Neural cell (in vitro differentiated cells): ENCODE measurements at regions not wholly inside any gene's neighbourhood (a gene's known extent, or its start where the extent isn't known, plus 50 kb on each side); places are given as distances from the start of the nearest gene placed in this dataset.

Source experiments
- H2AFZ ChIP-seq: fragments of 200-600, 300-800 bp; sonication (generic), shearing (Covaris generic); 2 replicates; pipeline ENCODE4 v1.6.0; 2014; ENCODE audit warnings: low read depth, mild to moderate bottlenecking, antibody characterized with exemption, low read length, moderate library complexity
- H3F3A ChIP-seq: fragments of 200-600 bp; shearing (Covaris generic); 2 replicates; pipeline ENCODE4 v1.6.1; 2016; ENCODE audit warnings: mild to moderate bottlenecking, moderate library complexity, mixed read lengths, antibody characterized with exemption, low read length; ENCODE audit not compliant: insufficient read depth, poor library complexity, severe bottlenecking
- H3K27ac ChIP-seq: fragments of 200-600, 300-800 bp; sonication (generic), shearing (Covaris generic); 2 replicates; pipeline ENCODE4 v1.5.1; 2014; ENCODE audit warnings: mild to moderate bottlenecking, low read length, moderate library complexity
- H3K27me3 ChIP-seq: fragments of 300-800, 200-600 bp; sonication (generic), shearing (Covaris generic); 2 replicates; pipeline ENCODE4 v1.6.0; 2014; ENCODE audit warnings: mild to moderate bottlenecking, low read depth, low read length, moderate library complexity; ENCODE audit not compliant: insufficient read depth
- H3K36me3 ChIP-seq: fragments of 300-800, 200-600 bp; sonication (generic), shearing (Covaris generic); 2 replicates; pipeline ENCODE4 v1.5.1; 2014; ENCODE audit warnings: mild to moderate bottlenecking, antibody characterized with exemption, low read length, moderate library complexity; ENCODE audit not compliant: insufficient read depth
- H3K4me2 ChIP-seq: fragments of 300-800, 200-600 bp; sonication (generic), shearing (Covaris generic); 2 replicates; pipeline ENCODE4 v1.6.0; 2014; ENCODE audit warnings: mild to moderate bottlenecking, low read length
- H3K4me3 ChIP-seq: fragments of 300-800, 200-600 bp; sonication (generic), shearing (Covaris generic); 2 replicates; pipeline ENCODE4 v1.5.1; 2014; ENCODE audit warnings: mild to moderate bottlenecking, low read length, moderate library complexity
- H3K79me2 ChIP-seq: fragments of 200-600 bp; shearing (Covaris generic); replicated peaks from 2 replicates; pipeline ENCODE4 v1.6.0; 2014; ENCODE audit warnings: mild to moderate bottlenecking, low read length, moderate library complexity; ENCODE audit not compliant: insufficient read depth
- H3K9ac ChIP-seq: fragments of 300-800, 200-600 bp; sonication (generic), shearing (Covaris generic); 2 replicates; pipeline ENCODE4 v1.6.1; 2016; ENCODE audit warnings: mild to moderate bottlenecking, low read length, mixed read lengths
- H3K9me2 ChIP-seq: fragments of 200-600 bp; shearing (Covaris generic); 2 replicates; pipeline ENCODE4 v1.6.1; 2016; ENCODE audit warnings: mild to moderate bottlenecking, low read length, mixed read lengths; ENCODE audit not compliant: insufficient read depth
- H3K9me3 ChIP-seq: fragments of 200-600, 300-800 bp; sonication (generic), shearing (Covaris generic); 2 replicates; pipeline ENCODE4 v1.6.1; 2016; ENCODE audit warnings: mild to moderate bottlenecking, mixed run types, low read length, moderate library complexity, mixed read lengths
- H4K20me1 ChIP-seq: fragments of 200-600 bp; shearing (Covaris generic); 2 replicates; pipeline ENCODE4 v1.6.1; 2016; ENCODE audit warnings: mild to moderate bottlenecking, mixed run types; ENCODE audit not compliant: insufficient read depth
- EP300 ChIP-seq: fragments of 450-650 bp; conservative IDR thresholded peaks from 2 replicates; pipeline ENCODE4 v1.6.1; 2014; ENCODE audit warnings: antibody characterized with exemption, mild to moderate bottlenecking, moderate library complexity; ENCODE audit not compliant: poor library complexity, severe bottlenecking
- EZH2 ChIP-seq: fragments of 200-600, 300-800 bp; shearing (Covaris generic), sonication (generic); IDR thresholded peaks from 2 replicates; pipeline ENCODE4 v1.6.1; 2014; ENCODE audit warnings: antibody characterized with exemption, low read length, borderline replicate concordance, mild to moderate bottlenecking; ENCODE audit not compliant: insufficient read depth, poor library complexity, severe bottlenecking
- MXI1 ChIP-seq: fragments of 450-650 bp; conservative IDR thresholded peaks from 2 replicates; pipeline ENCODE4 v1.6.1; 2014; ENCODE audit warnings: antibody characterized with exemption, mild to moderate bottlenecking; ENCODE audit not compliant: poor library complexity, severe bottlenecking
- POLR2AphosphoS5 ChIP-seq: IDR thresholded peaks from 2 replicates; pipeline ENCODE4 v1.6.1; 2012
- RAD21 ChIP-seq: fragments of 450-650 bp; conservative IDR thresholded peaks from 2 replicates; pipeline ENCODE4 v1.6.1; 2014; ENCODE audit warnings: antibody characterized with exemption, mild to moderate bottlenecking, moderate library complexity
- SMC3 ChIP-seq: fragments of 450-650 bp; conservative IDR thresholded peaks from 2 replicates; pipeline ENCODE4 v1.6.1; 2014; ENCODE audit warnings: antibody characterized with exemption, mild to moderate bottlenecking, moderate library complexity; ENCODE audit not compliant: poor library complexity
- TAF1 ChIP-seq: IDR thresholded peaks from 2 replicates; pipeline ENCODE4 v1.6.1; 2012; ENCODE audit warnings: low read depth
- TF ChIP-seq, protein P1 (sequence below): fragments of 450-650 bp; IDR thresholded peaks from 2 replicates; pipeline ENCODE4 v1.5.1; 2014; ENCODE audit warnings: antibody characterized with exemption, mild to moderate bottlenecking, moderate library complexity; ENCODE audit not compliant: poor library complexity, severe bottlenecking
- TF ChIP-seq, protein P2 (sequence below): IDR thresholded peaks from 2 replicates; pipeline ENCODE4 v1.6.1; 2012; ENCODE audit warnings: borderline replicate concordance

DNA sequence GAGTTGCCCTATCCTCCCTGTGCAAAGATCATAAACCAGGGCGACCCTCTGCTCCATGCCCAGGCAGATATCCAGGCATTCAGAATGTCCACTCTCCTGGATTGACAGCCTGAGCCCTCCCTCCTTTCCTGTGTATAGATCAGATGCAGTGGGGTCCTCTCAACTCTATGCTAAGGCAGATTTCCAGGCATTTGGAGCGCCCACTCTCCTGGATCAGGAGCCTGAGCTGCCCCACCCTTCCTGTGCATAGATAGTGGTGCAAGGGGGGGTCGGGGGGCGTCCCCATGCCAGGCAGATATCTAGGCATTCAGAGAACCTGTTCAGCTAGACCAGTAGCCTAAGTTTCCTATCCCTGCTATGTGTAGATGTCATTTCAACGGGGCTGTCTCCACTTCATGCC, 941.1 kb downstream of the PCDH19 start:
- no peak for TF ChIP-seq EP300
- no peak for TF ChIP-seq SMC3
- TF ChIP-seq RAD21: no peak
- TF ChIP-seq TAF1: no peak
- TF ChIP-seq EZH2: no peak
- no peak for TF ChIP-seq MXI1
- TF ChIP-seq, protein P1, sequence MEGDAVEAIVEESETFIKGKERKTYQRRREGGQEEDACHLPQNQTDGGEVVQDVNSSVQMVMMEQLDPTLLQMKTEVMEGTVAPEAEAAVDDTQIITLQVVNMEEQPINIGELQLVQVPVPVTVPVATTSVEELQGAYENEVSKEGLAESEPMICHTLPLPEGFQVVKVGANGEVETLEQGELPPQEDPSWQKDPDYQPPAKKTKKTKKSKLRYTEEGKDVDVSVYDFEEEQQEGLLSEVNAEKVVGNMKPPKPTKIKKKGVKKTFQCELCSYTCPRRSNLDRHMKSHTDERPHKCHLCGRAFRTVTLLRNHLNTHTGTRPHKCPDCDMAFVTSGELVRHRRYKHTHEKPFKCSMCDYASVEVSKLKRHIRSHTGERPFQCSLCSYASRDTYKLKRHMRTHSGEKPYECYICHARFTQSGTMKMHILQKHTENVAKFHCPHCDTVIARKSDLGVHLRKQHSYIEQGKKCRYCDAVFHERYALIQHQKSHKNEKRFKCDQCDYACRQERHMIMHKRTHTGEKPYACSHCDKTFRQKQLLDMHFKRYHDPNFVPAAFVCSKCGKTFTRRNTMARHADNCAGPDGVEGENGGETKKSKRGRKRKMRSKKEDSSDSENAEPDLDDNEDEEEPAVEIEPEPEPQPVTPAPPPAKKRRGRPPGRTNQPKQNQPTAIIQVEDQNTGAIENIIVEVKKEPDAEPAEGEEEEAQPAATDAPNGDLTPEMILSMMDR: no peak
- no peak for TF ChIP-seq POLR2AphosphoS5
- TF ChIP-seq, protein P2, sequence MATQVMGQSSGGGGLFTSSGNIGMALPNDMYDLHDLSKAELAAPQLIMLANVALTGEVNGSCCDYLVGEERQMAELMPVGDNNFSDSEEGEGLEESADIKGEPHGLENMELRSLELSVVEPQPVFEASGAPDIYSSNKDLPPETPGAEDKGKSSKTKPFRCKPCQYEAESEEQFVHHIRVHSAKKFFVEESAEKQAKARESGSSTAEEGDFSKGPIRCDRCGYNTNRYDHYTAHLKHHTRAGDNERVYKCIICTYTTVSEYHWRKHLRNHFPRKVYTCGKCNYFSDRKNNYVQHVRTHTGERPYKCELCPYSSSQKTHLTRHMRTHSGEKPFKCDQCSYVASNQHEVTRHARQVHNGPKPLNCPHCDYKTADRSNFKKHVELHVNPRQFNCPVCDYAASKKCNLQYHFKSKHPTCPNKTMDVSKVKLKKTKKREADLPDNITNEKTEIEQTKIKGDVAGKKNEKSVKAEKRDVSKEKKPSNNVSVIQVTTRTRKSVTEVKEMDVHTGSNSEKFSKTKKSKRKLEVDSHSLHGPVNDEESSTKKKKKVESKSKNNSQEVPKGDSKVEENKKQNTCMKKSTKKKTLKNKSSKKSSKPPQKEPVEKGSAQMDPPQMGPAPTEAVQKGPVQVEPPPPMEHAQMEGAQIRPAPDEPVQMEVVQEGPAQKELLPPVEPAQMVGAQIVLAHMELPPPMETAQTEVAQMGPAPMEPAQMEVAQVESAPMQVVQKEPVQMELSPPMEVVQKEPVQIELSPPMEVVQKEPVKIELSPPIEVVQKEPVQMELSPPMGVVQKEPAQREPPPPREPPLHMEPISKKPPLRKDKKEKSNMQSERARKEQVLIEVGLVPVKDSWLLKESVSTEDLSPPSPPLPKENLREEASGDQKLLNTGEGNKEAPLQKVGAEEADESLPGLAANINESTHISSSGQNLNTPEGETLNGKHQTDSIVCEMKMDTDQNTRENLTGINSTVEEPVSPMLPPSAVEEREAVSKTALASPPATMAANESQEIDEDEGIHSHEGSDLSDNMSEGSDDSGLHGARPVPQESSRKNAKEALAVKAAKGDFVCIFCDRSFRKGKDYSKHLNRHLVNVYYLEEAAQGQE: no peak
- no peak overlapping the region for H3K9ac ChIP-seq
- H4K20me1 ChIP-seq: no peaks in the 10 kb centered on the region
- H3K9me2 ChIP-seq: no peaks in the 10 kb centered on the region
- no peak overlapping the region for H2AFZ ChIP-seq
- H3K79me2 ChIP-seq: no peaks in the 10 kb centered on the region
- no peaks in the 10 kb centered on the region for H3K36me3 ChIP-seq
- no peak overlapping the region for H3K4me2 ChIP-seq
- H3K4me3 ChIP-seq: no peak overlapping the region
- no peaks in the 10 kb centered on the region for H3F3A ChIP-seq
- no peaks in the 10 kb centered on the region for H3K27me3 ChIP-seq
- H3K9me3 ChIP-seq: no peaks in the 10 kb centered on the region
- H3K27ac ChIP-seq: no peak overlapping the region

DNA sequence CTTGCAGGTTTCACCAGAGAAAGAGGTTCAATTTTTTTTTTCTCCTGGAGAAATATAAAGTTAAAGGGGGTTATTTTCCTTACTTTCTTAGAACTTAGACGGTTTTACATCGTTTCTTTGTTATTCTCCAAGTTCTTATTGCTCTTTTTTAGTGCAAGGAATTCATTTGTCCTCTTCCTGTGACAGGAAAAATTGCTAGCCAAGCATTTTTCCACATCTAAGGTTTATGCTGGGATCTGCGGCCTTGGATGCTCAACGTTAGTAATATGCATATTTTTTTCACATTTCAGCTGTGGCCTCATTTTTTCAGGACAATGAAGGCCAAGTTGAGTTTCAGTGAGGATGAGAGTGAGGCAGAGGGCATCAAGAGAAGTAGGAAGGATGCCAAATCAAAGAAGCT, 948.9 kb downstream of the PCDH19 start:
- Histone ChIP-seq H3K36me3 (no peaks in the 10 kb centered on the region), H3K4me2 (no peak overlapping the region), H3K4me3 (no peak overlapping the region), H3K27ac (no peak overlapping the region), H3K9me2 (no peaks in the 10 kb centered on the region), H3K79me2 (no peaks in the 10 kb centered on the region), H3K27me3 (no peaks in the 10 kb centered on the region), H3K9ac (no peak overlapping the region), H3K9me3 (no peaks in the 10 kb centered on the region), H3F3A (no peaks in the 10 kb centered on the region), H4K20me1 (no peaks in the 10 kb centered on the region), H2AFZ (no peak overlapping the region)
- no peak for TF ChIP-seq TAF1
- TF ChIP-seq RAD21: no peak
- TF ChIP-seq, protein P1: no peak
- TF ChIP-seq SMC3: no peak
- TF ChIP-seq, protein P2: no peak
- TF ChIP-seq POLR2AphosphoS5: no peak
- TF ChIP-seq EP300: no peak
- TF ChIP-seq EZH2: no peak
- no peak for TF ChIP-seq MXI1
